PC-9 (cell line): ENCODE measurements at regions not wholly inside any gene's neighbourhood (a gene's known extent, or its start where the extent isn't known, plus 50 kb on each side); places are given as distances from the start of the nearest gene placed in this dataset.

Experiments
- CTCF ChIP-seq: fragments of 200-600 bp; sonication (generic); conservative IDR thresholded peaks from 2 replicates; pipeline ENCODE4 v1.6.1; 2017; ENCODE audit warnings: mixed run types, antibody characterized with exemption, mild to moderate bottlenecking, moderate library complexity
- EZH2 ChIP-seq: fragments of 200-600 bp; sonication (generic); IDR thresholded peaks from 2 replicates; pipeline ENCODE4 v1.8.0; 2017; ENCODE audit warnings: antibody characterized with exemption, low read depth

- TF ChIP-seq CTCF (no peak), EZH2 (no peak)
Measured at GRCh38 chr6:54602591-54602990, 244.0 kb upstream of the FAM83B start.
